ENCODE measurements at regions not wholly inside any gene's neighbourhood (a gene's known extent, or its start where the extent isn't known, plus 50 kb on each side); places are given as distances from the start of the nearest gene placed in this dataset.

GRCh38 chr3:126262227-126262626, 81.8 kb upstream of the ALDH1L1 start:
- H3K27ac ChIP-seq, result no peak overlapping the region
- peak in 1 of 2 donors; percentile 58 for DNase-seq (ENCODE audit: low spot score in 2 of 2)
- no peaks in the 10 kb centered on the region for H3K36me3 ChIP-seq
- intact Hi-C loops (cut with DNase I), result no loop called here
- TF ChIP-seq CTCF (IDR thresholded peaks at IDR 0.05), result no peak
- no peaks in the 10 kb centered on the region for H3K9me3 ChIP-seq
- no peak overlapping the region for H3K4me3 ChIP-seq
- H3K4me1 ChIP-seq, result peaks cover 11 to 30% of the 10 kb centered on the region in 2 donors
- H3K27me3 ChIP-seq, result no peaks in the 10 kb centered on the region

- DNase-seq (ENCODE audit: low spot score in 2 of 2), result peak; percentile 31 to 90
- peak overlapping the region; percentile 55 to 72 for H3K27ac ChIP-seq
- peaks cover 4 to 22% of the 10 kb centered on the region in 2 donors for H3K4me1 ChIP-seq
- intact Hi-C loops (cut with DNase I), result no loop called here
- no peaks in the 10 kb centered on the region for H3K27me3 ChIP-seq
- H3K36me3 ChIP-seq, result no peaks in the 10 kb centered on the region
- no peak overlapping the region for H3K4me3 ChIP-seq
- H3K9me3 ChIP-seq, result no peaks in the 10 kb centered on the region
- no peak for TF ChIP-seq CTCF (IDR thresholded peaks at IDR 0.05)
Observed at GRCh38 chr3:126261037-126261436, 80.7 kb upstream of the ALDH1L1 start.

GRCh38 chr3:126259411-126260391, 79.3 kb upstream of the ALDH1L1 start:
- Histone ChIP-seq H3K4me1 (peaks cover 4 to 11% of the 10 kb centered on the region in 2 donors), H3K9me3 (no peaks in the 10 kb centered on the region), H3K27me3 (no peaks in the 10 kb centered on the region), H3K27ac (peak overlapping the region; percentile 55 to 72), H3K36me3 (no peaks in the 10 kb centered on the region), H3K4me3 (peak overlapping the region in 1 of 2 donors; percentile 40)
- intact Hi-C loops (cut with DNase I), result loop anchor here (1.0 to 5.0 kb wide), 6 partner anchors 46 to 130 kb away; partner anchors contain the start of genes ALDH1L1 and KLF15
- DNase-seq (ENCODE audit: low spot score in 2 of 2), result peak; percentile 36 to 91
- TF ChIP-seq CTCF (IDR thresholded peaks at IDR 0.05), result peak; percentile 84 to 85 (median 85)

GRCh38 chr3:126258670-126259069, 78.3 kb upstream of the ALDH1L1 start:
- TF ChIP-seq CTCF (IDR thresholded peaks at IDR 0.05), result no peak
- Histone ChIP-seq H3K27ac (peak overlapping the region in 1 of 2 donors; percentile 55), H3K36me3 (no peaks in the 10 kb centered on the region), H3K9me3 (no peaks in the 10 kb centered on the region), H3K4me1 (peaks cover 4 to 11% of the 10 kb centered on the region in 2 donors), H3K27me3 (no peaks in the 10 kb centered on the region), H3K4me3 (no peak overlapping the region)
- intact Hi-C loops (cut with DNase I), result loop anchor here (1.0 to 5.0 kb wide), 6 partner anchors 45 to 131 kb away; partner anchors contain the start of genes ALDH1L1 and KLF15
- DNase-seq (ENCODE audit: low spot score in 2 of 2), result no peak

- intact Hi-C loops (cut with DNase I), result loop anchor here (2.0 to 5.0 kb wide), 2 partner anchors 77 to 126 kb away; partner anchors contain the start of gene ALDH1L1
- H3K4me3 ChIP-seq, result no peak overlapping the region
- no peak overlapping the region for H3K27ac ChIP-seq
- TF ChIP-seq CTCF (IDR thresholded peaks at IDR 0.05), result no peak
- H3K4me1 ChIP-seq, result peaks cover 4 to 11% of the 10 kb centered on the region in 2 donors
- no peak for DNase-seq (ENCODE audit: low spot score in 2 of 2)
- H3K36me3 ChIP-seq, result no peaks in the 10 kb centered on the region
- H3K27me3 ChIP-seq, result no peaks in the 10 kb centered on the region
- H3K9me3 ChIP-seq, result no peaks in the 10 kb centered on the region
Observed at GRCh38 chr3:126257984-126258383, 77.6 kb upstream of the ALDH1L1 start.

All from ascending aorta (tissue), 2 donors.